ENCODE measurements at regions not wholly inside any gene's neighbourhood (a gene's known extent, or its start where the extent isn't known, plus 50 kb on each side); places are given as distances from the start of the nearest gene placed in this dataset.

GRCh38 chr4:176534566-176534965 lies 214.8 kb downstream of the SPCS3 start:
- Histone ChIP-seq H3K4me3 (no peak overlapping the region), H3K9me3 (no peaks in the 10 kb centered on the region), H3K27me3 (no peaks in the 10 kb centered on the region), H3K27ac (no peak overlapping the region), H3K36me3 (no peaks in the 10 kb centered on the region), H3K4me1 (peaks cover 6% of the 10 kb centered on the region)
- TF ChIP-seq CTCF (IDR thresholded peaks at IDR 0.05), result no peak
- TF ChIP-seq POLR2A (IDR thresholded peaks at IDR 0.05), result no peak
- no peak for TF ChIP-seq POLR2AphosphoS5 (IDR thresholded peaks at IDR 0.05; ENCODE audit: insufficient read depth in 1 of 2, low read depth in 1 of 2)
- DNase-seq (ENCODE audit: extremely low spot score in 2 of 2), result no peak
- intact Hi-C loops (cut with DNase I), result no loop called here

- Histone ChIP-seq H3K9me3 (no peaks in the 10 kb centered on the region), H3K27ac (no peak overlapping the region), H3K4me1 (peaks cover 6% of the 10 kb centered on the region), H3K4me3 (no peak overlapping the region), H3K36me3 (no peaks in the 10 kb centered on the region), H3K27me3 (no peaks in the 10 kb centered on the region)
- intact Hi-C loops (cut with DNase I), result no loop called here
- DNase-seq (ENCODE audit: extremely low spot score in 2 of 2), result no peak
- no peak for TF ChIP-seq POLR2A (IDR thresholded peaks at IDR 0.05)
- no peak for TF ChIP-seq CTCF (IDR thresholded peaks at IDR 0.05)
- TF ChIP-seq POLR2AphosphoS5 (IDR thresholded peaks at IDR 0.05; ENCODE audit: insufficient read depth in 1 of 2, low read depth in 1 of 2), result no peak
Observed at GRCh38 chr4:176538217-176538925, 218.6 kb downstream of the SPCS3 start.

GRCh38 chr4:176539091-176539784 lies 219.5 kb downstream of the SPCS3 start:
- Histone ChIP-seq H3K4me1 (peaks cover 6% of the 10 kb centered on the region), H3K9me3 (no peaks in the 10 kb centered on the region), H3K27ac (no peak overlapping the region), H3K36me3 (no peaks in the 10 kb centered on the region), H3K4me3 (no peak overlapping the region), H3K27me3 (no peaks in the 10 kb centered on the region)
- no peak for DNase-seq (ENCODE audit: extremely low spot score in 2 of 2)
- TF ChIP-seq POLR2A (IDR thresholded peaks at IDR 0.05), result no peak
- no peak for TF ChIP-seq POLR2AphosphoS5 (IDR thresholded peaks at IDR 0.05; ENCODE audit: insufficient read depth in 1 of 2, low read depth in 1 of 2)
- TF ChIP-seq CTCF (IDR thresholded peaks at IDR 0.05), result no peak
- intact Hi-C loops (cut with DNase I), result no loop called here

- no peaks in the 10 kb centered on the region for H3K9me3 ChIP-seq
- no peak for DNase-seq (ENCODE audit: extremely low spot score in 2 of 2)
- no peak overlapping the region for H3K27ac ChIP-seq
- TF ChIP-seq CTCF (IDR thresholded peaks at IDR 0.05) (no peak), POLR2A (IDR thresholded peaks at IDR 0.05) (no peak), POLR2AphosphoS5 (IDR thresholded peaks at IDR 0.05; ENCODE audit: insufficient read depth in 1 of 2, low read depth in 1 of 2) (no peak)
- intact Hi-C loops (cut with DNase I), result no loop called here
- peaks cover 6% of the 10 kb centered on the region for H3K4me1 ChIP-seq
- no peaks in the 10 kb centered on the region for H3K27me3 ChIP-seq
- no peak overlapping the region for H3K4me3 ChIP-seq
- no peaks in the 10 kb centered on the region for H3K36me3 ChIP-seq
Observed at GRCh38 chr4:176539785-176540175, 220.0 kb downstream of the SPCS3 start.

GRCh38 chr4:176540814-176541213 lies 221.0 kb downstream of the SPCS3 start:
- intact Hi-C loops (cut with DNase I), result no loop called here
- peaks cover 6% of the 10 kb centered on the region for H3K4me1 ChIP-seq
- TF ChIP-seq POLR2A (IDR thresholded peaks at IDR 0.05) (no peak), POLR2AphosphoS5 (IDR thresholded peaks at IDR 0.05; ENCODE audit: insufficient read depth in 1 of 2, low read depth in 1 of 2) (no peak), CTCF (IDR thresholded peaks at IDR 0.05) (no peak)
- DNase-seq (ENCODE audit: extremely low spot score in 2 of 2), result no peak
- no peaks in the 10 kb centered on the region for H3K27me3 ChIP-seq
- H3K9me3 ChIP-seq, result no peaks in the 10 kb centered on the region
- H3K36me3 ChIP-seq, result no peaks in the 10 kb centered on the region
- H3K4me3 ChIP-seq, result no peak overlapping the region
- H3K27ac ChIP-seq, result no peak overlapping the region

All from vagina (tissue), 2 donors.